ENCODE measurements at regions not wholly inside any gene's neighbourhood (a gene's known extent, or its start where the extent isn't known, plus 50 kb on each side); places are given as distances from the start of the nearest gene placed in this dataset.

GRCh38 chr11:121721961-121722360 is 269.2 kb upstream of the SORL1-AS1 start:
- no peak for TF ChIP-seq POLR2AphosphoS5 (IDR thresholded peaks at IDR 0.05)
- no peak for TF ChIP-seq POLR2A (IDR thresholded peaks at IDR 0.05)
